ENCODE measurements at regions not wholly inside any gene's neighbourhood (a gene's known extent, or its start where the extent isn't known, plus 50 kb on each side); places are given as distances from the start of the nearest gene placed in this dataset.
"Not testable (repeated sequence)": the region's sequence is repeated elsewhere in the genome, so short reads cannot be mapped to it uniquely, and the experiment has no call there.

GRCh38 chr4:124092541-124092984 lies 620.0 kb downstream of the ANKRD50 start:
- H3K4me1 Mint-ChIP-seq (ENCODE audit: low read depth), result no peaks in the 10 kb centered on the region
- H3K27ac Mint-ChIP-seq, result no peak overlapping the region
- no peak overlapping the region for H3K4me3 Mint-ChIP-seq
- H3K27me3 Mint-ChIP-seq, result no peaks in the 10 kb centered on the region
- H3K36me3 Mint-ChIP-seq, result no peaks in the 10 kb centered on the region
- peaks cover 4% of the 10 kb centered on the region for H3K9me3 Mint-ChIP-seq (ENCODE audit: low read depth)

GRCh38 chr4:124095621-124096020 lies 616.9 kb downstream of the ANKRD50 start:
- no peaks in the 10 kb centered on the region for H3K36me3 Mint-ChIP-seq

GRCh38 chr4:124096290-124096689 lies 616.2 kb downstream of the ANKRD50 start:
- H3K27ac Mint-ChIP-seq, result no peak overlapping the region
- no peaks in the 10 kb centered on the region for H3K27me3 Mint-ChIP-seq
- no peaks in the 10 kb centered on the region for H3K4me1 Mint-ChIP-seq (ENCODE audit: low read depth)
- peaks cover 4% of the 10 kb centered on the region for H3K9me3 Mint-ChIP-seq (ENCODE audit: low read depth)
- no peaks in the 10 kb centered on the region for H3K36me3 Mint-ChIP-seq
- no peak overlapping the region for H3K4me3 Mint-ChIP-seq

More at GRCh38 chr4:124095621-124096020, 616.9 kb downstream of the ANKRD50 start:
- peaks cover 4% of the 10 kb centered on the region for H3K9me3 Mint-ChIP-seq (ENCODE audit: low read depth)
- H3K4me1 Mint-ChIP-seq (ENCODE audit: low read depth), result no peaks in the 10 kb centered on the region
- H3K27ac Mint-ChIP-seq, result no peak overlapping the region
- no peaks in the 10 kb centered on the region for H3K27me3 Mint-ChIP-seq
- H3K4me3 Mint-ChIP-seq, result no peak overlapping the region

- Mint-ChIP-seq H3K4me3 (no peak overlapping the region), H3K4me1 (ENCODE audit: low read depth) (no peaks in the 10 kb centered on the region), H3K9me3 (ENCODE audit: low read depth) (peaks cover 4% of the 10 kb centered on the region), H3K36me3 (no peaks in the 10 kb centered on the region), H3K27ac (no peak overlapping the region), H3K27me3 (no peaks in the 10 kb centered on the region)
These were observed 615.1 kb downstream of the ANKRD50 start for GRCh38 chr4:124097447-124097846.

GRCh38 chr4:124104101-124104500 lies 608.4 kb downstream of the ANKRD50 start:
- Mint-ChIP-seq H3K27me3 (no peaks in the 10 kb centered on the region), H3K36me3 (no peaks in the 10 kb centered on the region), H3K4me1 (ENCODE audit: low read depth) (no peaks in the 10 kb centered on the region), H3K27ac (no peak overlapping the region), H3K4me3 (no peak overlapping the region), H3K9me3 (ENCODE audit: low read depth) (no peaks in the 10 kb centered on the region)

GRCh38 chr4:124104628-124105027 lies 607.9 kb downstream of the ANKRD50 start:
- H3K9me3 Mint-ChIP-seq (ENCODE audit: low read depth), result no peaks in the 10 kb centered on the region
- no peaks in the 10 kb centered on the region for H3K27me3 Mint-ChIP-seq
- no peaks in the 10 kb centered on the region for H3K36me3 Mint-ChIP-seq
- H3K27ac Mint-ChIP-seq, result no peak overlapping the region
- no peak overlapping the region for H3K4me3 Mint-ChIP-seq
- H3K4me1 Mint-ChIP-seq (ENCODE audit: low read depth), result no peaks in the 10 kb centered on the region

- Mint-ChIP-seq H3K36me3 (no peaks in the 10 kb centered on the region), H3K27me3 (no peaks in the 10 kb centered on the region), H3K27ac (no peak overlapping the region), H3K4me1 (ENCODE audit: low read depth) (no peaks in the 10 kb centered on the region), H3K9me3 (ENCODE audit: low read depth) (no peaks in the 10 kb centered on the region), H3K4me3 (no peak overlapping the region)
These were observed 607.3 kb downstream of the ANKRD50 start for GRCh38 chr4:124105212-124105611.

- no peaks in the 10 kb centered on the region for H3K27me3 Mint-ChIP-seq
- H3K4me3 Mint-ChIP-seq, result no peak overlapping the region
- no peaks in the 10 kb centered on the region for H3K9me3 Mint-ChIP-seq (ENCODE audit: low read depth)
- H3K27ac Mint-ChIP-seq, result no peak overlapping the region
- no peaks in the 10 kb centered on the region for H3K36me3 Mint-ChIP-seq
- no peaks in the 10 kb centered on the region for H3K4me1 Mint-ChIP-seq (ENCODE audit: low read depth)
These were observed 601.1 kb downstream of the ANKRD50 start for GRCh38 chr4:124111411-124111810.

- Mint-ChIP-seq H3K27me3 (no peaks in the 10 kb centered on the region), H3K4me3 (no peak overlapping the region), H3K27ac (no peak overlapping the region), H3K9me3 (ENCODE audit: low read depth) (no peaks in the 10 kb centered on the region), H3K4me1 (ENCODE audit: low read depth) (no peaks in the 10 kb centered on the region), H3K36me3 (no peaks in the 10 kb centered on the region)
These were observed 600.6 kb downstream of the ANKRD50 start for GRCh38 chr4:124111922-124112321.

GRCh38 chr4:124118061-124118460 lies 594.5 kb downstream of the ANKRD50 start:
- H3K4me3 Mint-ChIP-seq, result no peak overlapping the region
- H3K9me3 Mint-ChIP-seq (ENCODE audit: low read depth), result no peaks in the 10 kb centered on the region

GRCh38 chr4:124121461-124121971 lies 591.0 kb downstream of the ANKRD50 start:
- no peaks in the 10 kb centered on the region for H3K4me1 Mint-ChIP-seq (ENCODE audit: low read depth)
- no peak overlapping the region for H3K27ac Mint-ChIP-seq
- no peaks in the 10 kb centered on the region for H3K36me3 Mint-ChIP-seq
- H3K4me3 Mint-ChIP-seq, result no peak overlapping the region
- no peaks in the 10 kb centered on the region for H3K27me3 Mint-ChIP-seq
- H3K9me3 Mint-ChIP-seq (ENCODE audit: low read depth), result no peaks in the 10 kb centered on the region

More at GRCh38 chr4:124118061-124118460, 594.5 kb downstream of the ANKRD50 start:
- Mint-ChIP-seq H3K27ac (no peak overlapping the region), H3K36me3 (no peaks in the 10 kb centered on the region), H3K27me3 (no peaks in the 10 kb centered on the region), H3K4me1 (ENCODE audit: low read depth) (no peaks in the 10 kb centered on the region)

- H3K27me3 Mint-ChIP-seq, result no peaks in the 10 kb centered on the region
These were observed 589.4 kb downstream of the ANKRD50 start for GRCh38 chr4:124123181-124123580.

GRCh38 chr4:124123721-124124120 lies 588.8 kb downstream of the ANKRD50 start:
- H3K4me1 Mint-ChIP-seq (ENCODE audit: low read depth), result no peaks in the 10 kb centered on the region
- H3K4me3 Mint-ChIP-seq, result no peak overlapping the region
- no peaks in the 10 kb centered on the region for H3K36me3 Mint-ChIP-seq
- H3K27ac Mint-ChIP-seq, result no peak overlapping the region
- H3K27me3 Mint-ChIP-seq, result no peaks in the 10 kb centered on the region
- H3K9me3 Mint-ChIP-seq (ENCODE audit: low read depth), result no peaks in the 10 kb centered on the region

More at GRCh38 chr4:124123181-124123580, 589.4 kb downstream of the ANKRD50 start:
- Mint-ChIP-seq H3K4me3 (no peak overlapping the region), H3K27ac (no peak overlapping the region), H3K9me3 (ENCODE audit: low read depth) (no peaks in the 10 kb centered on the region), H3K36me3 (no peaks in the 10 kb centered on the region), H3K4me1 (ENCODE audit: low read depth) (no peaks in the 10 kb centered on the region)

GRCh38 chr4:124131324-124131723 lies 581.2 kb downstream of the ANKRD50 start:
- H3K4me3 Mint-ChIP-seq; H3K36me3 Mint-ChIP-seq; H3K4me1 Mint-ChIP-seq (ENCODE audit: low read depth); H3K27ac Mint-ChIP-seq; H3K9me3 Mint-ChIP-seq (ENCODE audit: low read depth); H3K27me3 Mint-ChIP-seq: not testable (repeated sequence)

GRCh38 chr4:124132161-124132560 lies 580.4 kb downstream of the ANKRD50 start:
- no peaks in the 10 kb centered on the region for H3K4me1 Mint-ChIP-seq (ENCODE audit: low read depth)
- H3K36me3 Mint-ChIP-seq, result no peaks in the 10 kb centered on the region
- H3K27me3 Mint-ChIP-seq, result no peaks in the 10 kb centered on the region
- H3K9me3 Mint-ChIP-seq (ENCODE audit: low read depth), result peaks cover 5% of the 10 kb centered on the region
- no peak overlapping the region for H3K4me3 Mint-ChIP-seq
- no peak overlapping the region for H3K27ac Mint-ChIP-seq

- H3K4me3 Mint-ChIP-seq, result no peak overlapping the region
- H3K9me3 Mint-ChIP-seq (ENCODE audit: low read depth), result peaks cover 5% of the 10 kb centered on the region
- H3K27me3 Mint-ChIP-seq, result no peaks in the 10 kb centered on the region
- H3K27ac Mint-ChIP-seq, result no peak overlapping the region
- H3K4me1 Mint-ChIP-seq (ENCODE audit: low read depth), result no peaks in the 10 kb centered on the region
- no peaks in the 10 kb centered on the region for H3K36me3 Mint-ChIP-seq
These were observed 578.8 kb downstream of the ANKRD50 start for GRCh38 chr4:124133753-124134152.

All from activated naive CD8-positive, alpha-beta T cell (primary cell).